ENCODE measurements at regions not wholly inside any gene's neighbourhood (a gene's known extent, or its start where the extent isn't known, plus 50 kb on each side); places are given as distances from the start of the nearest gene placed in this dataset.

GRCh38 chr10:8575620-8576019 is 521.1 kb downstream of the GATA3 start:
- Histone ChIP-seq H3K27me3 (no peaks in the 10 kb centered on the region), H3K4me3 (no peak overlapping the region), H3K27ac (no peak overlapping the region), H3K36me3 (no peaks in the 10 kb centered on the region), H3K4me1 (no peaks in the 10 kb centered on the region), H3K9me3 (no peaks in the 10 kb centered on the region)
- intact Hi-C loops (cut with DNase I): no loop called here
- DNase-seq (no peak), ATAC-seq (no peak)
- TF ChIP-seq CTCF (IDR thresholded peaks at IDR 0.05): no peak

DNA sequence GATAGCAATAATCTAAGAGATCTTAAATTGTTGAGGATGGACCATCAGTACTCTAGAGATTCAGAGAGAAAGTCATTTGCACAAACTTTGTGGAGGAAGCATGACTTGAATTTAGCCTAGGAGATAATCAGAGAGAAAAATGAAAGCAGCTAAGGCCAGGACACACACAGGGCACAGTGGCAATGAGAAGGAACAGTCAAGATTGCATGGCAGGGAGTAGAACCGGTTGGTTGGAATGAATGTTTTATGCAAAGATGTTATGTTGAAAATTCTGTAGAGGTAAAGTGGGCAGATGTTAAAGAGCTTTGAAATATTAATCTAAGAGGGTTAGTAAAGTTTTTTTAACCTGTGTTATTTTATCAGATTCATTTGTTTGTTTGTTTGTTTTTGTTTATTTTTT is 521.8 kb downstream of the GATA3 start:
- intact Hi-C loops (cut with DNase I): no loop called here
- TF ChIP-seq CTCF (IDR thresholded peaks at IDR 0.05): no peak
- no peaks in the 10 kb centered on the region for H3K9me3 ChIP-seq
- DNase-seq: no peak
- no peaks in the 10 kb centered on the region for H3K27me3 ChIP-seq
- no peaks in the 10 kb centered on the region for H3K4me1 ChIP-seq
- H3K27ac ChIP-seq: no peak overlapping the region
- H3K36me3 ChIP-seq: no peaks in the 10 kb centered on the region
- ATAC-seq: no peak
- H3K4me3 ChIP-seq: no peak overlapping the region

DNA sequence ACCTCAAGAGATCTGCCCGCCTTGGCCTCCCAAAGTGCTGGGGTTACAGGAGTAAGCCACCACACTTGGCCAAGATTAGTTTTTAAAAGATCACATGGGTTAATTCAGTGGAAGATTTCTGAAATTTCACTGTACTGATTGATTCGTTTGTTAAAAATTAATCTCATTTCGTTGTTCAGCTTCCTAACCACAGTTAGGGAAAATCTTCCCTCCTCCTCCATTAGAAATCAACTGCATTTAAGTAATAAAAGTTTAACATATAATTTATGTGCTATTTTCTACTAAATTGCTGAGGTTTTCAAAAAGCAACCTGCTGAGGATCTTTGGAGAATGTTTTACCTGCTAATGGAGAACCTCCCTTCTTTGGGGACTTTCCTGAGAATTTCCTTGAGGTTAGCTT is 522.4 kb downstream of the GATA3 start:
- H3K9me3 ChIP-seq: no peaks in the 10 kb centered on the region
- no peak overlapping the region for H3K4me3 ChIP-seq
- no peaks in the 10 kb centered on the region for H3K4me1 ChIP-seq
- no peak for TF ChIP-seq CTCF (IDR thresholded peaks at IDR 0.05)
- no peaks in the 10 kb centered on the region for H3K27me3 ChIP-seq
- H3K27ac ChIP-seq: no peak overlapping the region
- ATAC-seq (no peak), DNase-seq (no peak)
- intact Hi-C loops (cut with DNase I): no loop called here
- no peaks in the 10 kb centered on the region for H3K36me3 ChIP-seq

GRCh38 chr10:8577686-8578085 is 523.2 kb downstream of the GATA3 start:
- no peak for ATAC-seq

GRCh38 chr10:8581521-8582225 is 527.2 kb downstream of the GATA3 start:
- no peak overlapping the region for H3K27ac ChIP-seq
- TF ChIP-seq CTCF (IDR thresholded peaks at IDR 0.05): no peak
- H3K4me3 ChIP-seq: no peak overlapping the region
- ATAC-seq (no peak), DNase-seq (no peak)
- intact Hi-C loops (cut with DNase I): no loop called here
- no peaks in the 10 kb centered on the region for H3K9me3 ChIP-seq
- H3K36me3 ChIP-seq: no peaks in the 10 kb centered on the region
- no peaks in the 10 kb centered on the region for H3K4me1 ChIP-seq
- no peaks in the 10 kb centered on the region for H3K27me3 ChIP-seq

More at GRCh38 chr10:8577686-8578085, 523.2 kb downstream of the GATA3 start:
- Histone ChIP-seq H3K36me3 (no peaks in the 10 kb centered on the region), H3K27me3 (no peaks in the 10 kb centered on the region), H3K27ac (no peak overlapping the region), H3K4me3 (no peak overlapping the region), H3K4me1 (no peaks in the 10 kb centered on the region), H3K9me3 (no peaks in the 10 kb centered on the region)
- no peak for TF ChIP-seq CTCF (IDR thresholded peaks at IDR 0.05)
- no peak for DNase-seq
- intact Hi-C loops (cut with DNase I): no loop called here
